GM20000 (cell line): ENCODE measurements at regions not wholly inside any gene's neighbourhood (a gene's known extent, or its start where the extent isn't known, plus 50 kb on each side); places are given as distances from the start of the nearest gene placed in this dataset.

Experiments used
- DNase-seq: peaks from one replicate; pipeline ENCODE4 v3.0.0; 2012; ENCODE audit warnings: low spot score
- CTCF ChIP-seq: IDR thresholded peaks from 2 replicates; pipeline ENCODE4 v1.5.1; 2012; ENCODE audit warnings: mild to moderate bottlenecking, control low read depth; ENCODE audit errors: extremely low read depth, missing control alignments

GRCh38 chr4:154998284-154998683 is 210.2 kb upstream of the NPY2R start:
- TF ChIP-seq CTCF, result no peak
- DNase-seq, result no peak

GRCh38 chr4:154998773-154999172 is 209.7 kb upstream of the NPY2R start:
- TF ChIP-seq CTCF, result no peak
- DNase-seq, result no peak

GRCh38 chr4:154999950-155000578 is 208.4 kb upstream of the NPY2R start:
- no peak for DNase-seq
- TF ChIP-seq CTCF, result no peak

GRCh38 chr4:155001251-155001650 is 207.2 kb upstream of the NPY2R start:
- no peak for TF ChIP-seq CTCF
- no peak for DNase-seq

GRCh38 chr4:155005395-155006090 is 202.9 kb upstream of the NPY2R start:
- TF ChIP-seq CTCF, result no peak
- DNase-seq, result no peak

GRCh38 chr4:155007660-155008176 is 200.7 kb upstream of the NPY2R start:
- no peak for TF ChIP-seq CTCF
- no peak for DNase-seq

- TF ChIP-seq CTCF, result no peak
These were observed 200.0 kb upstream of the NPY2R start for GRCh38 chr4:155008389-155008788.

More at GRCh38 chr4:155008389-155008788, 200.0 kb upstream of the NPY2R start:
- no peak for DNase-seq
